HG03064 (cell line): ENCODE measurements at regions not wholly inside any gene's neighbourhood (a gene's known extent, or its start where the extent isn't known, plus 50 kb on each side); places are given as distances from the start of the nearest gene placed in this dataset.
"Not testable (repeated sequence)": the region's sequence is repeated elsewhere in the genome, so short reads cannot be mapped to it uniquely, and the experiment has no call there.

Source experiments
- ATAC-seq: cut with Tn5 transposase; IDR thresholded peaks from one replicate; pipeline ENCODE4 v1.9.1; 2021; ENCODE audit warnings: low read depth; ENCODE audit not compliant: unreplicated experiment

DNA sequence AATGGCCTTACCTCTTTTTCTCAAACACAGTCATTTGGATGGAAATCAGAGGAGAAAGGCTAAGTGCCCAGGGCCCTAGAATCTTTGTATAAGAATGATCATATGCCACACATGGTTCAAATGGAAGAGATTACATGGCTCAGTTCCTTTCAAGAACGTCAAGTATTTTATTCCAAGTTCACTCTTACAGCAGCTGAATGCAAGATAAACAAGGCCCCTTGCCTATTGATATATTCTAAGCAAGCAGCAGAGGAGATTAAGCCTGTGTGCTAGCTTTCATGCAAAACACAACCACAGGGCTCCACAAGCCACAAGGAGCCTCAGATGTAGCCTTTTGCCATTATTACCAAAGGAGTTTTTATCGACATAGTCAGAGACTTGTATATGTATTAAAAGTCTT, 55.3 kb upstream of the SLCO6A1 start:
- no peak for ATAC-seq

DNA sequence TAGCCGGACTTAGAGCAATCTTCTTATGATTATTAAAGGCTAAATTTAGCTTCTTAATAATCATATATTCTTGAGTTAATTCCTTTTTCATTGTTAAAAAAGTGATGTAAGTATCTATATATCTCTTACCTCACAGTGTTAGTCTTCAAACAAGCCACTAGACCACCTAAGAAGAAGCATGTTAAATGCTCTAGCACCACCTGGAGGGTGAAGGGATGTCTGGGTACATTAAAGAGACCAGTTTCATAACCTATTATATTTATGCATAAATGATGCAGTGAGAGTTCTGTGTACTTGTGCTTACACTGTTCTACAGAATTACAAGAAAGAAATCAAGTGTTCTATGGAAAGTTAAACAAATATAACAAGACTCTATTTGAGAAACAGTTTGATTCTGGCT, 55.9 kb upstream of the SLCO6A1 start:
- no peak for ATAC-seq

GRCh38 chr5:102561894-102562760, 63.3 kb upstream of the SLCO6A1 start:
- no peak for ATAC-seq

GRCh38 chr5:102570747-102571146, 71.9 kb upstream of the SLCO6A1 start:
- ATAC-seq = no peak

DNA sequence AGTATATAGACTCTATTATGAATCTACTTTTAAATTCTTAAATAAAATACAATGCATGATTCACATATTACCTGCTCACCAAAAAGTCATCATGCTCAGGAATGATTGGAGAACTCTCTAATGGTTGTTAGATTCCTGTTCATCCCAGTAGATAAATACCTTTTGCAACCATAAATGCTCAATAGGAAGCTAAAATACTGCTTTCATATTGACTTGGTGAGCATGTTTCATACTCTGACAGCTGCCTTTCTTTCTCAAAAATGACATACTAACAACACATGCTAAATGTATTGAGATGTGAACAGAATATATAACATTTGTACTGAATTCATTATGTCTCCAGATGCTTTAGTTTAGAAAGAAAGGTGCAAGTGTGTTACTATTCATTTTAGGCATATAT, 79.6 kb upstream of the SLCO6A1 start:
- no peak for ATAC-seq

- no peak for ATAC-seq
Measured at GRCh38 chr5:102579379-102579778, 80.6 kb upstream of the SLCO6A1 start.

DNA sequence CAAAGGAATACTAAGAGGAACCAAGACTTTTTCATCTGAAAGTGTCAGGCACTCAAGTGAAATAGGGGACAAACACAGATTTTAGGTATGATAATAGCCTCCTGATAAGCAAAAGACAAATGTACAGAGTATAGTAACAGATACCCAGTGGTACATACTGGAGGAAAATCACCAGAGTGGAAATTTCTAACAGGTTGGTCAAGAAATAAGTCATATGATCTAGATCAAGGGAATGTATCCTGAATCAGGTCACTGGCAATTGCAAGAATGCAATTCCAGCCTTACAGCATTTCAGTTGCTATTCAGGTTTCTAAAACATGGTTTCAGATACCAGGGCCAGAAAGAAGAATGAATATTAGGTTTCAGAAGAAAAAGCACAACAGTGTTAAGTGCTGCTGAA, 82.2 kb upstream of the SLCO6A1 start:
- ATAC-seq = no peak

GRCh38 chr5:102582696-102583095, 83.9 kb upstream of the SLCO6A1 start:
- ATAC-seq = no peak

- no peak for ATAC-seq
Measured at GRCh38 chr5:102583276-102584124, 84.7 kb upstream of the SLCO6A1 start.

DNA sequence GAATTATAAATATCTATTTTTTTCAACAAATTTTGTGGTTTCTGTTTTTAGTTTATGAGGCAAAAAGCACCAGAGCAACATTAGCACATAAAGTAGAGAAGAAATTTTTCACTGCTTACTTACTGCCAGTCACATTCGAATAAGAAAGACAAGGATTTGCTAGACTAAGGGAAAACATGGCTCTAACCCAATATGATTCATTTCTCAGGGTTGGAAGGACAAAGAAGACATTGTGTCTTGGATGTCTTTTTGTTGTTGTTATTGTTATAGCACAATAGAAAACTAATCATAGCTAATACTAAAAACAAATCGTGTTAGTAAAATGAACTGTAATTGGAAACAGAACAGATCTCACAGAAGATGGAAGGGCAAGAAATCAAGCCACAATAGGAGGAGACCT, 90.9 kb upstream of the SLCO6A1 start:
- no peak for ATAC-seq

DNA sequence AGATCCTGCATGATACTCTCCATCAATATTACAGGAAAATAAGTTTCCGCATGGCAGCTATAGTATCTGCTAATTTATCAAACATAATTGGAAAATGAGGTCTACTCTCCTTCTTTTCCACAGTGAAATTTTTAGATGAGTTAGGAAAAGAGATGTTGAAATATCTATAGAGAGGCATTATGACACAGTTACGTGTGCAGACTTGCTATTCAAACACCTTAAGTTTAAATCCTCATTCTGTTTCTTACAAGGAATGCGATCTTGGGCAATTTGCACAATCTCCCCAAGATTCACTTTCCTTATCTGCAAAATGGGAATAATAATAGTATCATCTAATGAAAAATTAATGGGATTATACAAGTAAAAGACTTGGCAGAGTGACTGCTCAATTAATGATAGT, 91.7 kb upstream of the SLCO6A1 start:
- no peak for ATAC-seq

DNA sequence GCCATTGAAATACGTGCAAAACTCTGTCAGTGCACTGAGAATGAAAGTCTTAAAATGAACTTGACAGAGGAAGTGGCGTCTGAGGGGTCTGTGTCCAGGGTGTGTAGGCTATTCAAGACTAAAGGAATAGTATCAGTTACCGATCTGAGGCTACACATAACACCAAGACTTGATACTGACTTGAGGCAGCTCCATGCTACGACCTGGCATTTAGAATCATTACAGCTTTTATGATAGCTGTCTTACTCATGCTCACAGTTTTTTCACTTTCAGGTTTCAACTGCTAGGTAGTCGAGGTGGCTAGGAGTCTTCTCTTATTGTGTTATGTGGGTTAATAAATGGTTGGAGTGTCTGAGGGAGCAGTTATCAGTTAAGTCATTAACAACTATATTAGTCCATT, 92.8 kb upstream of the SLCO6A1 start:
- ATAC-seq = peak; percentile 83

GRCh38 chr5:102592586-102592985, 93.8 kb upstream of the SLCO6A1 start:
- not testable (repeated sequence) for ATAC-seq

- ATAC-seq = no peak
Measured at GRCh38 chr5:102594192-102594591, 95.4 kb upstream of the SLCO6A1 start.

- ATAC-seq = no peak
Measured at GRCh38 chr5:102595332-102595731, 96.5 kb upstream of the SLCO6A1 start.

DNA sequence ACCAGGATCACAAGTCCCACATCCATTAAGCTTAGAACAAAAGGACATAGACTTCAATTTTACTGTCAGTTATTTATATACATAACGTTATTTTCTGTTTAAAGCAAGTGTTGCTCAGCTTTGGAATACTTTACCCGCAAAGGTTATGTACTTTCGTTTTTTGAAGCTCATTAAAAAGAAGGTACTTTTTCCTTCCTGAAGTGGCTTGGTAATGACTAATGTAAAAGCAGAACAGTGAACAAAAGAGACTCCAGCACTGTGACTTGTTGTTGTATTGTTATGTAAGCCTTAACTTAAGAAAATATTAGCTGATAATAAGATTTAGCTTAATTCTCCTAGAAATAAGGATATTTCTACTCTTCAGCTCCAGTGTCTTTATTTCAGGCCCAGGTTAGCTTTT, 97.3 kb upstream of the SLCO6A1 start:
- peak; percentile 54 for ATAC-seq

DNA sequence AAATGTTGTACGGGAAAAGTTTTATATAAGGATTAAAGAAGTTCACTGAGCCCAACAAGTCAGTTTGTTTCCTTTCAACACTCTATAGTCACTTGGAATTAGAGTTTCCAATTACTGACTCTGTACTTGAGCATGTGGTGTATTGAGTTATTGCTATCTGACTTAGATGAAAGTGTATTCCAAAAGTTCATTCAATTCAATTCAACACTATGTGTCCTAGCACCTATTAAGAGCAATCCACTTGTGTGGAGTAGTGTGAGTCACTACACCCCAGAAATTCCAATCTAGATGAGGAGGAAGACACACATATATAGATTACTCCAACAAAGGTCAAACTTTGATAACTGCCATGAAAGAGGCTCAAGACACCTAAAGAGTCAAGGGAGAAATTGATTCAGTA, 98.2 kb upstream of the SLCO6A1 start:
- no peak for ATAC-seq

GRCh38 chr5:102599289-102599688, 100.5 kb upstream of the SLCO6A1 start:
- no peak for ATAC-seq

DNA sequence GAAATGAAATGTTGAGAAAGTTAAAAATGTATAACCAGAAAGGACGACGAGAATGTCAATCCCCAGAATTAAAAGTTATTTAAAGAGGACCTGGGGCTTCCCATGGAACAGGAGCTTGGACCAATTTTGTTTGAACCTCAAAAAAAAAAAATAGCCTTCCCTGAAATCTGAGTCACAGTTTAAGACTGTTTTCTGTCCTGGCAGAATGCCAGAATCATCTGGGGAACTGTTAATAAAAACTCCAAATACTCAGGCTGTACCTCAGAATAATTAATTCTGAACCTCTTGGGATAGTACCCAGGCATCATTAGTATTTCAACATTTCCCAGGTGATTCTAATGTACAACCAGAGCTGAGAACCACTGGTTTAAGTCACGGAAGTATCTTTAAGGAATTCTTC, 102.2 kb upstream of the SLCO6A1 start:
- no peak for ATAC-seq

DNA sequence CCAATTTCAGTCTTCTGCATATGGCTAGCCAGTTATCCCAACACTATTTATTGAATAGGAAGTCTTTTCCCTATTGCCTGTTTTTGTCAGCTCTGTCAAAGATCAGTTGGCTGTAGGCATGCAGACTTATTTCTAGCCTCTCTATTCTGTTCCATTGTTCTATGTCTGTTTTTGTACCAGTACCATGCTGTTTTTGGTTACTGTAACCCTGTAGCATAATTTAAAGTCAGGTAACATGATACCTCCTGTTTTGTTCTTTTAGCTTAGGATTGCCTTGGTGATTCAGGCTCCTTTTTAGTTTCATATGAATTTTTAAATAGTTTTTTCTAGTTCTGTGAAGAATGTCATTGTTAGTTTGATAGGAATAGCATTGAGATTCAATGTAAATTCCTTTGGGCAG, 104.9 kb upstream of the SLCO6A1 start:
- no peak for ATAC-seq

DNA sequence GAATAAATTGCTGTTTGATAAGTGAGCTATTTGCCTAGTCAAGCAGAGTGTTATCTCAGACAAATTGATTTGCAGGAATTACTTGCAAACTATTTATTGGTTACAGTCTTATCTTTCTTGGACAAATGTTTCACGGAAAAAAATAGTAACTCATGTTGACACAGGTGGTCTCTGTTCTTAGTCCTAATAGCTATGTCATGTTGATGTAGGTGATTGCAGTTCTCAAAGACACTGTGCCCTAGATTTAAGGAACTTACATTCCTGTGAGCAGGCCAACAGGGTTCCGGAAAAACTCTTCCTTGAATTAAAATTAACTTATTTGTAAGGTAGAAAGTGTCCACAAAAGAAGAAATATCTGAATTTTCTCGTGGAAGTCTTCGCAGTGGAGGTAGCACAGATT, 109.6 kb upstream of the SLCO6A1 start:
- no peak for ATAC-seq

DNA sequence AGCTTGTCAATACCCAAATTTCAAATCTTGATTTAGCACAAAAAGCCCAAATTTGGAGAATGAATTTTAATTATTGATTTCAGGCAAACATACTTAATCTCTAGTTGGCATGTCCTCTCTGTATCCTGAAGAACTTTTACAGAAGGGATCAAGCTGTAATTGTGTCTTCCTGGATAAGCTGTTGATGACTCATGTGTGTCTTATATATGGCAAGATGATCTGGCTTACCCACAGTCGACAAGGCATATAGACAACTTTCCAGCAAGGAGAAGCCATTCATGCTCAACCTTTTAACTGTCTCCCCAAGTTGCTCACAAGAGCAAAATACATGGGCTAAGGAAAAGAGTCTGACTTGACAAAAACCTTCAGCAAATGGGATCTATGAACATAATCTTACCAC, 112.5 kb upstream of the SLCO6A1 start:
- no peak for ATAC-seq
